NCI-H2171 treated with DMSO at 0.1 percent for 48 hours (cell line): ENCODE measurements at regions not wholly inside any gene's neighbourhood (a gene's known extent, or its start where the extent isn't known, plus 50 kb on each side); places are given as distances from the start of the nearest gene placed in this dataset.
A peak's percentile ranks its signal among the peaks of the same experiment; 100 is the strongest.
"Not testable (repeated sequence)": the region's sequence is repeated elsewhere in the genome, so short reads cannot be mapped to it uniquely, and the experiment has no call there.

Experiments used
- DNase-seq: peaks from one replicate; lab custom pipeline; 2025; lab: John Stamatoyannopoulos, UW

GRCh38 chr1:96509339-96509738 lies 212.2 kb upstream of the PTBP2 start:
- DNase-seq = no peak

- DNase-seq = no peak
Measured at GRCh38 chr1:96509951-96510350, 211.6 kb upstream of the PTBP2 start.

- DNase-seq = no peak
Measured at GRCh38 chr1:96510391-96510790, 211.2 kb upstream of the PTBP2 start.

GRCh38 chr1:96510911-96511310 lies 210.7 kb upstream of the PTBP2 start:
- DNase-seq = peak; percentile 73

GRCh38 chr1:96513136-96513535 lies 208.4 kb upstream of the PTBP2 start:
- no peak for DNase-seq

- no peak for DNase-seq
Measured at GRCh38 chr1:96515430-96515829, 206.2 kb upstream of the PTBP2 start.

GRCh38 chr1:96515925-96516324 lies 205.7 kb upstream of the PTBP2 start:
- DNase-seq = no peak

- no peak for DNase-seq
Measured at GRCh38 chr1:96519851-96520578, 201.6 kb upstream of the PTBP2 start.

- DNase-seq = no peak
Measured at GRCh38 chr1:96520579-96520947, 201.0 kb upstream of the PTBP2 start.

- DNase-seq = no peak
Measured at GRCh38 chr1:96521010-96521409, 200.6 kb upstream of the PTBP2 start.

GRCh38 chr1:96521994-96522760 lies 199.4 kb upstream of the PTBP2 start:
- no peak for DNase-seq

- no peak for DNase-seq
Measured at GRCh38 chr1:96522927-96523326, 198.7 kb upstream of the PTBP2 start.

- no peak for DNase-seq
Measured at GRCh38 chr1:96524100-96524499, 197.5 kb upstream of the PTBP2 start.

GRCh38 chr1:96525657-96526557 lies 195.7 kb upstream of the PTBP2 start:
- no peak for DNase-seq

- not testable (repeated sequence) for DNase-seq
Measured at GRCh38 chr1:96528672-96529071, 192.9 kb upstream of the PTBP2 start.

- no peak for DNase-seq
Measured at GRCh38 chr1:96533820-96534219, 187.8 kb upstream of the PTBP2 start.

- no peak for DNase-seq
Measured at GRCh38 chr1:96536581-96536980, 185.0 kb upstream of the PTBP2 start.

- DNase-seq = no peak
Measured at GRCh38 chr1:96538111-96538641, 183.4 kb upstream of the PTBP2 start.

- DNase-seq = peak; percentile 36
Measured at GRCh38 chr1:96538883-96539282, 182.7 kb upstream of the PTBP2 start.

- DNase-seq = no peak
Measured at GRCh38 chr1:96541491-96541890, 180.1 kb upstream of the PTBP2 start.

GRCh38 chr1:96544051-96544830 lies 177.3 kb upstream of the PTBP2 start:
- DNase-seq = no peak

GRCh38 chr1:96544831-96545221 lies 176.8 kb upstream of the PTBP2 start:
- DNase-seq = no peak
